Kidney tubule cell (primary cell): ENCODE measurements at regions not wholly inside any gene's neighbourhood (a gene's known extent, or its start where the extent isn't known, plus 50 kb on each side); places are given as distances from the start of the nearest gene placed in this dataset.
"Not testable (repeated sequence)": the region's sequence is repeated elsewhere in the genome, so short reads cannot be mapped to it uniquely, and the experiment has no call there.

Source experiments
- DNase-seq: peaks from one replicate; pipeline ENCODE4 v3.0.0-alpha.2; 2018; ENCODE audit warnings: low spot score

DNA sequence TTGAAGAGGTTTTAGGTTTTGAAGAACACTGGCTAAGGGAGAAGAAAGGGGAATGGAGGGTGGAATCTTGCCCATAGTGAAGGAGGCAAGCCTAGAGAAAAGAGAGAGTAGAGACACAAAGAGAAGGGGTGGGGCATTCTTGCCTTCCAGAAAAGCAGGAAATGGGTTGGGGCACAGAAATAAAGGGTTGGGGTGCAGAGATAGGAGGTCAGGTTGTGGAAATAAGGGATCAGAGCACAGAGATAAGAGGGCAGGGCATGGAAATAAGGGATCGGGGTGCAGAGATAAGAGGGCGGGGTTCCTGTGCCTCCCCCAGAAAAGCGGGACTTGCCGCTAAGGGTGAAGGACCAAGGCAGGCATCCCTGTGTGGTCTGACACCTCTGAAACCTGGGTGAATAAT is 69.9 kb downstream of the ALG1L2 start:
- not testable (repeated sequence) for DNase-seq

- DNase-seq, result not testable (repeated sequence)
Observed at GRCh38 chr3:130153247-130153646, 71.6 kb downstream of the ALG1L2 start.

DNA sequence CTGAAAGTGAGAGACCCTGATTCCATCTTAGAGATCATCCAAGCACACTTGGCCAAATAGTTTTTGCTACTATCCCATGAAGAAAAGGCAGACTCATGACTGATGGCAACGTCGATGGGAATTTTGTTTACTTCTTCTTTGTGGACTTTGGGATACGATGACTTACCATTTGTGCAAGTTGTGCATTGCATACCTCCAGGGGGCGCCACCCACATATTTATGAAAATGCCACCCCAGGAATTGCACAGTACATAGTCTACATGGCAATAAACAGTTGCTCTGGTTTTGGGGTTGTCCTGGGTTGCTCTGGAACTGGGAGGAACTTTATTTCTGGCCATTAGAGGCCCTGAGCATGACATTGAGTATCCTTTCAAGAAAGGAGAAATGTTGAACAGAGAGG is 73.8 kb downstream of the ALG1L2 start:
- DNase-seq, result not testable (repeated sequence)

- not testable (repeated sequence) for DNase-seq
Observed at GRCh38 chr3:130166856-130167255, 85.2 kb downstream of the ALG1L2 start.

DNA sequence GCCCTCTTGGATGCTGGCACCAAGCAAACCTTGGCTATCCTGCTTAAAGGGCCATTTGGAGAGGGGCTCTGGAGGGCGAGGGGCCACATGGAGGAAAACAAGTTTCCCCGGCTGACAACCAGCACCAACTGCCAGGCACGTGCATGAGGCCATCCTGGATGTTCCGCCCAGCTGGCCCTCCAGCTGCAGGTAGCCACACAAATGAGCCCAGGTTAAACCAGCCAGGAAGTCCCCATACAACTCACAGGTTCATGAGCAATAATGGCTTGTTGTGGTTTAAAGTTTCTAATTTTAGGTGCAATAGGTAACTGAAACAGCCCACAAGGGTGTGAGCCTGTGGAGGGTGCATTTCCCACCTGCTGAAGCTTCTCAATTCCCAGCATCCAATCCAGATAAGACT is 93.6 kb downstream of the ALG1L2 start:
- DNase-seq, result peak; percentile 43

DNA sequence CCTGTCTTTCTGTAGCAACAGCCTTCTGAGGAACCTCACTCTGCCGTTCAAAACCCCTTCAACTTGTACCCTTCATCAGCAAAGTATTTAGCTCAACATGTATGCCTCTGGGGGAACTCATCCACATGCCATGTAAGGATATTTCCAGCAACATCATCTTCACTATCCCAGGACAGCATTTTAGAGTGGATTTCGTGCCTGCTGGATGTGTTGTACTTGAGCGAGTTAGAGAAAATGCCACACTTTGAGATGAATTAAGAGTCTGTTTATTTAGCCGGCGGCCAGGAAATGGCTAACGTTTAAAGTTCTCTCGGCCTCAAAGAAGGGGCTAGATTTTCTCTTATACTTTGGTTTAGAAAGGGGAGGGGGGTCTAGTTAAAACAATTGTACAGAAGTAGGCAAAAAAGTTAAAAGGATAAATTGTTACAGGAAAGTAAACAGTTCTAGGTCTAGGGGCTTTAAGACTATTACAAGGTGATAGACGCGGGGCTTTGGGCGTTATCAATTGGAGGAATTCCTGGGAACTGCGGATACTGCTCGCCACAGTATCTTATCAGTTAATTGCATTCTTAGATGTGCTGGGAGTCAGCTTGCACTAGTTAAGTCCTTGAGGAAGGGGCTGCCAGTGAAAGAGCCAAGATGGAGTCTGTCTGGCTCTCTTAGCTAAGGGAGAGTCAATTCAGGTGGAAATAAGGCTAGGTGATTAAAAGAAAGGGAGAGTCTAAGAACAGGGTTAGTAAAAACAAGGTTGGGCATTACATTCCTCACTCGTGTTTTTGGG is 95.0 kb downstream of the ALG1L2 start:
- DNase-seq, result not testable (repeated sequence)

DNA sequence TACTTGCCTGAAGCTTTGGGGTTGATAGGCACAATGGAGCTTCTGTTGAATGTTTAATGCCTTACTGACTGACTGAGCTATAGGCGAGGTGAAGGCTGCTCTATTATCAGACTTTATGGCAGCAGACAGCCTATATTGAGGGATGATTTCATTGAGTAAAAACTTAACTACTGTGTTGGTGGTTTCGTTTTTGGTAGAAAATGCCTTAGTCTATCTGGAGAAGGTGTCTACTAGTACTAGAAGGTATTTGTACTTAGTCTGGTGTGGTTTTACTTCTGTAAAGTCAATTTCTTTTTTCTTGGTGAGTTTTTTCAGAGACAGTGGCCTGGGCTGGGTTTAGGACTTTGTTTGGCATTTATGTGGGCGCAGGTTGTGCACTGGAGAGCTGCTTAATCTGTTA is 97.2 kb downstream of the ALG1L2 start:
- DNase-seq, result peak; percentile 5

DNA sequence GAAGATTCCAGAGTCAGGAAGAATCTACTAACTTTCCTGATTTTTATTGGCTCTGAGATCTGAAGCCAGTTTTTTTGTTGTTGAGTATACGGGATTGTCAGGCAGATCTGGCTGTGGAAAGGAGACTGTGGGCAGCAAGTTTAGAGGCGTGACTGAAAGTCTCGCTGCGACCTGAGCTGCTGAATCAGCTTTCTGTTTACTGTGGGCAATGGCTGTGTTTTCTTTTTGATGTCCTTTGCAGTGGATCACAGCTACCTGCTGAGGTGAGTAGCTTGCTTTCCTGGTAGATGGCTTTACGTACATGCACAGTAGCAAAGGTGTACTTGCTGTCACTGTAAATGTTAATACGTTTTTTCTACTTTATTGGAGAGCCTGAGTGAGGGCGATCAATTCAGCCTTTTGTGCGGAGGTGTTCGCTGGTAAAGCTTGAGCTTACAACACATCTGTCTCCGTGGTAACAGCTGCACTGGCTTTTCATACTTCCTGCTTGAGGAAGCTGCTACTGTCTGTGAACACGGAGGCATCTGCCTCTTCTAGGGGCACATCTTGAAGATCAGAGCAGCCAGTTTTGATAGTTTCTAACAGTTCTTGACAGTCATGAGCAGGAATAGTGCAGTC is 97.8 kb downstream of the ALG1L2 start:
- peak; percentile 30 for DNase-seq

DNA sequence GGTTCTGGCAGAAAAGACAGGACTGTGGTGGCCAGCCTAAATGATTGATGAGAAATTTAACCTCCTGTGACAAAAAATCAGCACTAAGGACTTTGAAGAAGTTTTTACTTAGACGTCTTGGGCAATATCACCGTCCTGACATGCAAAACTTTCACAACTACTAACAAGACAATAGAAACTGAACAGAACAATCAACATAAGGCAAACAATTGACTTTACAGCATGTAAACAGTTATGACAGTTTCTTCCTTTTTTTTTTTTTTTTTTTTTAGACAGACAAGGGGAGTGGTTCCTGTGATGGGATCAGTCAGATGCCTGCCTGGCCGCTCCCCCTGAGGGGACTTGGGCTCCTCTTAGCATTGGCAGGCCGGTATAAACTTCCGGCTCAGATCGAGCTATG is 100.8 kb downstream of the ALG1L2 start:
- not testable (repeated sequence) for DNase-seq

GRCh38 chr3:130183689-130184088 is 102.1 kb downstream of the ALG1L2 start:
- not testable (repeated sequence) for DNase-seq

- DNase-seq, result not testable (repeated sequence)
Observed at GRCh38 chr3:130184152-130185024, 102.8 kb downstream of the ALG1L2 start.

DNA sequence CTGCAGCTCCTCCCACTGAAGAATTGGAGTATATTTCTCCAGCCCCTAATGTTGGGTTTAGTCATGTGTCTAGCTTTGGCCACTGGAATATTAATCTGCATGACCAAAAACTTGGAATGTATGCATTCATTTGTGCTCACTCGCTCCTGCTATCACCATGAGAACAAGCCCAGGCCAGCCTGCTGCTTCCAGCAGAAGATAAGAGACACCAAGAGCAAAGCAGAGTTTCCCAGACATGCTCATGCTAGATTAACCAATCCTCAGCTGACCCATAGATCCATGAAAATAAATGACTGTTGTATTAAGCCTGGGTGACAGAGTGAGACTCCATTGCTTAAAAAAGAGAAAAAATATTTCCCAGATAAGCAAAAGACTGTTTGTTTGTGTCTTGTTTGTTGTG is 119.6 kb downstream of the ALG1L2 start:
- DNase-seq, result not testable (repeated sequence)

DNA sequence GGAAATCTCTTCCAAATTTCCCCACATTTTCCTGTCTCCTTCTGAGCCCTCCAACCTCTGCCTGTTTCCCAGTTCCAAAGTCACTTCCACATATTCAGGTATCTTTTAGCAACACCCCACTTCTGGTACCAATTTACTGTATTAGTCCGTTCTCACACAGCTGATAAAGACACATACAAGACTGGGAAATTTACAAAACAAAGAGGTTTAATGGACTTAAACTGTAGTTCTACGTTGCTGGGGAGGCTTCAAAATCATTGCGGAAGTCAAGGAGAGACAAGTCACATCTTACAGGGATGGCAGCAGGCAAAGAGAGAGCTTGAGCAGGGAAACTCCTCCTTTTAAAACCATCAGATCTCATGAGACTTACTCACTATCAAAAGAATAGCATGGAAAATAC is 122.0 kb downstream of the ALG1L2 start:
- DNase-seq, result not testable (repeated sequence)

DNA sequence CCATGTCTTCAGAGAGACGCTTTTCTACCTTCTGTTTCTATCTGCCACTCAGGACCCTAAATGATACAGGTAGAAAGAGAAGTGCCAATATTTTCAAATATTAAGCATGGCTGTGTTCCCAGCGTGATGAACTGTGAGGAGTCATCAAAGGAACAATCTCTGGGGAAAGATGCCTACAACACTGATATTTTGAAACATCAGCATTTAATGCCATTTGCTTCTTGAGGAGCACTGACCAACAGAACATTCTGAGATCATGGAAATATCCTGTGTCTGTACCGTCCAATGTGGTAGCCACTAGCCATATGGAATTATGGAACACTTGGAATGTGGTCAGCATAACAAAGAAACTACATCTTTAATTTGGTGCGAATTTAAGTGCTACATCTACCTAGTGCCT is 117.9 kb upstream of the COL6A5 start:
- no peak for DNase-seq

DNA sequence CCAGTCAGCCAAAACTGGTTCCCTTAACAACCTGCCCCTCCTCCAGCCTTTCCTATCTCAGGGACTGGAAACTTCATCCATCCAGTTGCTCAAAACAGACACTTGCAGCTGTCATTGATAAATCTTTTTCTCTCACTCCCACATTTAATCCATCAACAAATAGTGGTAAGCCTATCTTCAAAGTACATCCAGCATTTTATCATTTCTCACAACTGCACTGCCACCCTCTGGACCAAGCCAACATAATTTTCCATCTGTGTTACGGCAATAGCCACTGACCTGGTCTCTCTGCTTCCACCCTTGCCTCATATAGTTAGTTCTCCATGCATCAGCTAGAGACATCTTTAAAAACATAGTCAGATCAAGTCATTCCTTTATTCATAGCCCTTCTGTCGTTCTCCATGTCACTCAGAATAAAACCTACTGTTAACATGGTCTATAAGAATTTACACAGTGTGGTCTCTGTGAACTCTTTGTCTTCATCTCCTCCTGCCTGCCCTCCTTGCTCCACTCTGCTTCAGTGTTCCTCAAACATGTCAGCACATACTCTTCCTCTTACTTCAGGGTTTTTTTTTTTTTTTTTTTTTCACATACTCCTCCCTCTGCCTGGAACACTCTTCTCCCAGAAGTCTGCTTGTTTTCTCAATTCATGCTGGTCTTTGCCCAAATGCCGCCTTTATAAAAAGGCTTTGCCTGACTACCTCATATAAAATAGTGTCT is 102.5 kb upstream of the COL6A5 start:
- peak; percentile 4 for DNase-seq

DNA sequence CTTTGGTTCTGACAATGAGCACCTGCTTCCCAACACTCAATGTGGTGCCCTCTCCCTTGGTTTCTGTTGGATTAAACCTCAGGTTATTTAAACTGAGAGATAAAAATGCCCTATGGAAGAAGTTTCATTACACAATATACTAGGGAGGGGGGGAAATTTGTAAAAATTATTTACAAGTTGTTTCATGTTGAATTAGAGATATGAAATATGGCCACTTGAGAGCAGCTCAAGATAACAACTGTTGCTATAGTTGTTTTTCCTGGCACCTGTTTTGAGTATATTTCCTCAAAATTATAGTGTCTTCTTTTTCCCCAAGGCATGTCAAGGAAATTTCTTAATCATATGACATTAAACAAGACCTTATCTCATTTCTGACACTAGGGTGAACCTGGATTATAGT is 101.7 kb upstream of the COL6A5 start:
- no peak for DNase-seq

DNA sequence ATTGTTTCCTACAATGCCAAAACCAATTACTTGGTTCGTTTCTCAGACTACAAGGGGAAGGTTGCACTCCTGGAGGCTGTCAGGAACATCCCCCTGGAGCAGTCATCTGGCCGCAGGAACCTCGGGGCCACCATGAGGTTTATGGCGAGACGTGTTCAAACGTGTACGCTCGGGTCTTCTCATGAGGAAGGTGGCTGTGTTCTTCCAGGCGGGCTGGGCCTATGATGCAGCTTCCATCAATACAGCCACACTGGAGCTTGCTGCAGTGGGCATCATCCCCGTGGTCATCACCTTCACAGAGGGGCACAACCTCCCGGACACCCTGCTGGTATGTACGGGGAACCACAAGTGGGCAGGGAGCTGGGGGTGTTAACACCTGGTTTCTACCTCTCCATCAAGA is 94.5 kb upstream of the COL6A5 start:
- no peak for DNase-seq

DNA sequence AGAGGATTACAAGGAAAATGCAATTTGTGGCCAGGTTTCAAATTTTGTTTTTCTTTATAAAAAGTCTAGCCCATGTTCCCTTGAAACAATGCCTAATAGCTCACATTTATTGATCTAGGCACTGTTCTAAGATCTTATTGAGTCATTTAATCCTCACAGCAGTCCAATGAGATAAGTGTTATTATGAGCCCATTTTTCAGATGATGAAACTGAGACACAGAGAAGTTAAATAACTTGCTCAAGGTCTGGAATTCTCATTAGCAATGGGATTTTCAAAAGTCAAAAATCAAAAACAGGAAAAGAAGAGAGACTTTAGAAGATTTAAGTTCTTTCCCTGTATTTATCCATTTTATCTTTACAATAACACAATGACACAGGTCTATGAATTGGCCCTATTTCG is 90.0 kb upstream of the COL6A5 start:
- DNase-seq, result no peak

GRCh38 chr3:130256821-130257340 is 88.6 kb upstream of the COL6A5 start:
- no peak for DNase-seq

- DNase-seq, result no peak
Observed at GRCh38 chr3:130258532-130258952, 86.9 kb upstream of the COL6A5 start.

- no peak for DNase-seq
Observed at GRCh38 chr3:130259166-130259874, 86.2 kb upstream of the COL6A5 start.
